ENCODE measurements at regions not wholly inside any gene's neighbourhood (a gene's known extent, or its start where the extent isn't known, plus 50 kb on each side); places are given as distances from the start of the nearest gene placed in this dataset.

- TF ChIP-seq, protein P1, sequence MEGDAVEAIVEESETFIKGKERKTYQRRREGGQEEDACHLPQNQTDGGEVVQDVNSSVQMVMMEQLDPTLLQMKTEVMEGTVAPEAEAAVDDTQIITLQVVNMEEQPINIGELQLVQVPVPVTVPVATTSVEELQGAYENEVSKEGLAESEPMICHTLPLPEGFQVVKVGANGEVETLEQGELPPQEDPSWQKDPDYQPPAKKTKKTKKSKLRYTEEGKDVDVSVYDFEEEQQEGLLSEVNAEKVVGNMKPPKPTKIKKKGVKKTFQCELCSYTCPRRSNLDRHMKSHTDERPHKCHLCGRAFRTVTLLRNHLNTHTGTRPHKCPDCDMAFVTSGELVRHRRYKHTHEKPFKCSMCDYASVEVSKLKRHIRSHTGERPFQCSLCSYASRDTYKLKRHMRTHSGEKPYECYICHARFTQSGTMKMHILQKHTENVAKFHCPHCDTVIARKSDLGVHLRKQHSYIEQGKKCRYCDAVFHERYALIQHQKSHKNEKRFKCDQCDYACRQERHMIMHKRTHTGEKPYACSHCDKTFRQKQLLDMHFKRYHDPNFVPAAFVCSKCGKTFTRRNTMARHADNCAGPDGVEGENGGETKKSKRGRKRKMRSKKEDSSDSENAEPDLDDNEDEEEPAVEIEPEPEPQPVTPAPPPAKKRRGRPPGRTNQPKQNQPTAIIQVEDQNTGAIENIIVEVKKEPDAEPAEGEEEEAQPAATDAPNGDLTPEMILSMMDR (tag by site-specific recombination; IDR thresholded peaks at IDR 0.05), result no peak
- TF ChIP-seq, protein P2, sequence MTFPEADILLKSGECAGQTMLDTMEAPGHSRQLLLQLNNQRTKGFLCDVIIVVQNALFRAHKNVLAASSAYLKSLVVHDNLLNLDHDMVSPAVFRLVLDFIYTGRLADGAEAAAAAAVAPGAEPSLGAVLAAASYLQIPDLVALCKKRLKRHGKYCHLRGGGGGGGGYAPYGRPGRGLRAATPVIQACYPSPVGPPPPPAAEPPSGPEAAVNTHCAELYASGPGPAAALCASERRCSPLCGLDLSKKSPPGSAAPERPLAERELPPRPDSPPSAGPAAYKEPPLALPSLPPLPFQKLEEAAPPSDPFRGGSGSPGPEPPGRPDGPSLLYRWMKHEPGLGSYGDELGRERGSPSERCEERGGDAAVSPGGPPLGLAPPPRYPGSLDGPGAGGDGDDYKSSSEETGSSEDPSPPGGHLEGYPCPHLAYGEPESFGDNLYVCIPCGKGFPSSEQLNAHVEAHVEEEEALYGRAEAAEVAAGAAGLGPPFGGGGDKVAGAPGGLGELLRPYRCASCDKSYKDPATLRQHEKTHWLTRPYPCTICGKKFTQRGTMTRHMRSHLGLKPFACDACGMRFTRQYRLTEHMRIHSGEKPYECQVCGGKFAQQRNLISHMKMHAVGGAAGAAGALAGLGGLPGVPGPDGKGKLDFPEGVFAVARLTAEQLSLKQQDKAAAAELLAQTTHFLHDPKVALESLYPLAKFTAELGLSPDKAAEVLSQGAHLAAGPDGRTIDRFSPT (tag by site-specific recombination; IDR thresholded peaks at IDR 0.05), result no peak
- TF ChIP-seq, protein P3, sequence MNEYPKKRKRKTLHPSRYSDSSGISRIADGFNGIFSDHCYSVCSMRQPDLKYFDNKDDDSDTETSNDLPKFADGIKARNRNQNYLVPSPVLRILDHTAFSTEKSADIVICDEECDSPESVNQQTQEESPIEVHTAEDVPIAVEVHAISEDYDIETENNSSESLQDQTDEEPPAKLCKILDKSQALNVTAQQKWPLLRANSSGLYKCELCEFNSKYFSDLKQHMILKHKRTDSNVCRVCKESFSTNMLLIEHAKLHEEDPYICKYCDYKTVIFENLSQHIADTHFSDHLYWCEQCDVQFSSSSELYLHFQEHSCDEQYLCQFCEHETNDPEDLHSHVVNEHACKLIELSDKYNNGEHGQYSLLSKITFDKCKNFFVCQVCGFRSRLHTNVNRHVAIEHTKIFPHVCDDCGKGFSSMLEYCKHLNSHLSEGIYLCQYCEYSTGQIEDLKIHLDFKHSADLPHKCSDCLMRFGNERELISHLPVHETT (tag by site-specific recombination; IDR thresholded peaks at IDR 0.05), result no peak
- TF ChIP-seq ZNF571 (tag by site-specific recombination; IDR thresholded peaks at IDR 0.05) (no peak), ZNF560 (tag by site-specific recombination; IDR thresholded peaks at IDR 0.05; ENCODE audit: borderline replicate concordance) (no peak), INSM2 (tag by site-specific recombination; IDR thresholded peaks at IDR 0.05) (no peak), ZNF280D (tag by site-specific recombination; IDR thresholded peaks at IDR 0.05) (no peak), TCF7L2 (IDR thresholded peaks at IDR 0.05; ENCODE audit: borderline replicate concordance, low read depth, low read length) (no peak), ZBTB10 (tag by site-specific recombination; IDR thresholded peaks at IDR 0.05) (no peak), ZNF274 (IDR thresholded peaks at IDR 0.05; ENCODE audit: low read length) (no peak), ZNF274 (tag by site-specific recombination; IDR thresholded peaks at IDR 0.05; ENCODE audit: borderline replicate concordance) (no peak), ZBTB7A (tag by site-specific recombination; IDR thresholded peaks at IDR 0.05; ENCODE audit: low read depth) (no peak), GLI4 (tag by site-specific recombination; IDR thresholded peaks at IDR 0.05) (no peak), ZBTB1 (tag by site-specific recombination; IDR thresholded peaks at IDR 0.05) (no peak)
These were observed 96.1 kb upstream of the HIVEP3 start for GRCh38 chr1:42014823-42015222.
